Ammon's horn (tissue), 1 donor: ENCODE measurements at regions not wholly inside any gene's neighbourhood (a gene's known extent, or its start where the extent isn't known, plus 50 kb on each side); places are given as distances from the start of the nearest gene placed in this dataset.

ENCODE experiments used
- DNase-seq: peaks from one replicate; pipeline ENCODE4 v3.0.0-alpha.2; 2016; ENCODE audit warnings: low spot score

- DNase-seq = no peak
These were observed 750.3 kb downstream of the CBLN4 start for GRCh38 chr20:55255016-55255415.

- no peak for DNase-seq
These were observed 751.5 kb downstream of the CBLN4 start for GRCh38 chr20:55253781-55254180.

- DNase-seq = no peak
These were observed 752.8 kb downstream of the CBLN4 start for GRCh38 chr20:55252521-55252920.

- DNase-seq = no peak
These were observed 754.1 kb downstream of the CBLN4 start for GRCh38 chr20:55251170-55251569.

GRCh38 chr20:55242853-55243252, 762.5 kb downstream of the CBLN4 start:
- DNase-seq = no peak

GRCh38 chr20:55239269-55239668, 763.9 kb downstream of the DOK5 start:
- DNase-seq = no peak

- no peak for DNase-seq
These were observed 757.3 kb downstream of the DOK5 start for GRCh38 chr20:55232647-55233046.

- no peak for DNase-seq
These were observed 754.1 kb downstream of the DOK5 start for GRCh38 chr20:55229451-55229850.

GRCh38 chr20:55216525-55217242, 741.3 kb downstream of the DOK5 start:
- DNase-seq = no peak

GRCh38 chr20:55213653-55214052, 738.3 kb downstream of the DOK5 start:
- no peak for DNase-seq

- DNase-seq = no peak
These were observed 736.1 kb downstream of the DOK5 start for GRCh38 chr20:55211481-55211880.

- DNase-seq = no peak
These were observed 730.3 kb downstream of the DOK5 start for GRCh38 chr20:55205665-55206064.

- no peak for DNase-seq
These were observed 724.9 kb downstream of the DOK5 start for GRCh38 chr20:55200317-55200716.

GRCh38 chr20:55194947-55195346, 719.6 kb downstream of the DOK5 start:
- DNase-seq = no peak

GRCh38 chr20:55186228-55186627, 710.8 kb downstream of the DOK5 start:
- DNase-seq = no peak

- no peak for DNase-seq
These were observed 699.7 kb downstream of the DOK5 start for GRCh38 chr20:55175081-55175480.

- DNase-seq = no peak
These were observed 699.2 kb downstream of the DOK5 start for GRCh38 chr20:55174635-55175034.

GRCh38 chr20:55174172-55174571, 698.8 kb downstream of the DOK5 start:
- DNase-seq = no peak

- DNase-seq = no peak
These were observed 698.2 kb downstream of the DOK5 start for GRCh38 chr20:55173601-55174000.

- DNase-seq = no peak
These were observed 697.1 kb downstream of the DOK5 start for GRCh38 chr20:55172310-55173002.

GRCh38 chr20:55166063-55166462, 690.7 kb downstream of the DOK5 start:
- DNase-seq = no peak

GRCh38 chr20:55160996-55161395, 685.6 kb downstream of the DOK5 start:
- no peak for DNase-seq

GRCh38 chr20:55160037-55160436, 684.6 kb downstream of the DOK5 start:
- DNase-seq = no peak

GRCh38 chr20:55159230-55159629, 683.8 kb downstream of the DOK5 start:
- DNase-seq = no peak
